ENCODE measurements at regions not wholly inside any gene's neighbourhood (a gene's known extent, or its start where the extent isn't known, plus 50 kb on each side); places are given as distances from the start of the nearest gene placed in this dataset.
"Not testable (repeated sequence)": the region's sequence is repeated elsewhere in the genome, so short reads cannot be mapped to it uniquely, and the experiment has no call there.

DNA sequence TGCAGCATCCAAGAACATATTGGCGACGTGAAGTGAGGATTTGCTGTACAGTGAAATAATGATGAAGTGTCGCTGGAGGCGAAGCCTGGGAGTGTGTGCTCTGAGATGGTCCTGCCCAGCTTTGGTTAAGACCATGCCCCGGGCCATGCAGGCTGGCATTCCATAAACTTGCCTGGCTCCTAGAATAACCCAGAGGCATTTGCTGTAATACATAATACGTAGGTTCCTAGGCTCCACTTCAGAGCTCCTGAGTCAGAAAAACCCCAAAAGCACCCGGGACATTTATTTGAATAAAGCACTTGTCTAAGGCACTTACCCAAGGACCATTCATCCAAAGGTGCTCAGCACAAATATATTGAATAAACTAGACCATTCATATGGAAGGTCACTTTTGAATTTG lies 279.3 kb downstream of the ABCC12 start:
- DNase-seq (ENCODE audit: low read depth): no peak

DNA sequence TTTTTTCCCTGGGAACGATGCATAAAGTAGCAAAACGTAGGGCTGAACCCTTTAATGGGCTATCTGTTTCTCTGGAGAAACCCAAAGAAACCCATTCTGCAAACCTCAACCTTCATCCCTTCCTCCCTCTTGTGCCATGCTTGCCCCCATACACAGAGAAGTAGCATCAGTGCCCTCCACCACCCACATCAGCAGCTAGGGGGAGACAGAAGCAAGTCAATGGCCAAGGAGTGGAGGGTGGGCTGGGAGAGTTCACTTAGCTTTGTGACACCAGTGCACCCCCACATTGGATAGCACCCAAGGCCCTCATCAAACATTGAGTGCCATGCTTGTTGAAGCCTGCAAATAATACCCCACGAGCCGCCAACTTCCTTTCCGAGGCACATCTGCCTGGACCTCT lies 282.4 kb downstream of the ABCC12 start:
- no peak overlapping the region for H3K4me3 ChIP-seq (ENCODE audit: low read length)
- TF ChIP-seq, protein P1, sequence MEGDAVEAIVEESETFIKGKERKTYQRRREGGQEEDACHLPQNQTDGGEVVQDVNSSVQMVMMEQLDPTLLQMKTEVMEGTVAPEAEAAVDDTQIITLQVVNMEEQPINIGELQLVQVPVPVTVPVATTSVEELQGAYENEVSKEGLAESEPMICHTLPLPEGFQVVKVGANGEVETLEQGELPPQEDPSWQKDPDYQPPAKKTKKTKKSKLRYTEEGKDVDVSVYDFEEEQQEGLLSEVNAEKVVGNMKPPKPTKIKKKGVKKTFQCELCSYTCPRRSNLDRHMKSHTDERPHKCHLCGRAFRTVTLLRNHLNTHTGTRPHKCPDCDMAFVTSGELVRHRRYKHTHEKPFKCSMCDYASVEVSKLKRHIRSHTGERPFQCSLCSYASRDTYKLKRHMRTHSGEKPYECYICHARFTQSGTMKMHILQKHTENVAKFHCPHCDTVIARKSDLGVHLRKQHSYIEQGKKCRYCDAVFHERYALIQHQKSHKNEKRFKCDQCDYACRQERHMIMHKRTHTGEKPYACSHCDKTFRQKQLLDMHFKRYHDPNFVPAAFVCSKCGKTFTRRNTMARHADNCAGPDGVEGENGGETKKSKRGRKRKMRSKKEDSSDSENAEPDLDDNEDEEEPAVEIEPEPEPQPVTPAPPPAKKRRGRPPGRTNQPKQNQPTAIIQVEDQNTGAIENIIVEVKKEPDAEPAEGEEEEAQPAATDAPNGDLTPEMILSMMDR (conservative IDR thresholded peaks at IDR 0.05; ENCODE audit: low read length): peak; percentile 32
- DNase-seq (ENCODE audit: low read depth): no peak

More for the DNA sequence above, 279.3 kb downstream of the ABCC12 start:
- TF ChIP-seq, protein P1 (conservative IDR thresholded peaks at IDR 0.05; ENCODE audit: low read length): no peak
- no peak overlapping the region for H3K4me3 ChIP-seq (ENCODE audit: low read length)

DNA sequence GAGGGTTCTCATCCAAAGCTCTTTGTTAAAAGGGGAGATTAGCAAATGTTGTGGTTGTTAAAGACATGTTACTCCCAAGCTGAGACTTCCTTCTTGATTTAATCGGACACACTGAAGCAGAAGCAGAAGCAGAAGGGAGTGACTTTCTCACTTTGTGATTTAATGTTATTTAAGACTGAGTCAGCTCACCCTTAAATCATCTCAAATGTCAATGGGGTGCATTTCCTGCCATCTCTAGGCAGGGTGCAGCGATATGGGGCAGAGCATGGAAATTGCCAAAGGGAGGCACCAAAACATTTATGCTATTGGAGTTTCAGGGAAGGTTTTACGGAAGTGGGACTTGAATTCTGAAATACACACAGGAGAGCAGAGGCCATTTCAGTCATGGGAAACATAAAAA lies 283.6 kb downstream of the ABCC12 start:
- TF ChIP-seq, protein P1 (conservative IDR thresholded peaks at IDR 0.05; ENCODE audit: low read length): no peak
- no peak overlapping the region for H3K4me3 ChIP-seq (ENCODE audit: low read length)
- no peak for DNase-seq (ENCODE audit: low read depth)

DNA sequence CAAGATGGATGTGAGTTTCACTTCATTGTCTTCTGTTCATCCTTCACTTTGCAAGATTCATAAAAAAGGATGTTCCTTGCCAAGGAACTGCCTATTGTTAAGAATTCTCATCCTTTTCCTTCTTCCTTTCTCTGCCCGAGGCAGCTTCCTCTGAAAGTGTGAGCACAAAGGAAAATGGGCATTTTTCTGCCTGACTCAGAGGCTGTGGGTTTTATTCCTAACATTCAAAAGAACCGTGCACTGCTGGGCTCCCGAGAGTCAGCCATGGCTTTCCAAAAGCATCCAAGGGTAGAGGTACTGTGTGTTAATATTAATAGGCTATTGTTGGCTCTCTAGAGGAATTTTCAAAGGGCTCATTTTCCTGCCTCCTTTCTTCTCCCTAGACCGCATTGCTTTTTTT lies 289.4 kb downstream of the ABCC12 start:
- no peak for DNase-seq (ENCODE audit: low read depth)
- H3K4me3 ChIP-seq (ENCODE audit: low read length): no peak overlapping the region
- TF ChIP-seq, protein P1 (conservative IDR thresholded peaks at IDR 0.05; ENCODE audit: low read length): no peak

DNA sequence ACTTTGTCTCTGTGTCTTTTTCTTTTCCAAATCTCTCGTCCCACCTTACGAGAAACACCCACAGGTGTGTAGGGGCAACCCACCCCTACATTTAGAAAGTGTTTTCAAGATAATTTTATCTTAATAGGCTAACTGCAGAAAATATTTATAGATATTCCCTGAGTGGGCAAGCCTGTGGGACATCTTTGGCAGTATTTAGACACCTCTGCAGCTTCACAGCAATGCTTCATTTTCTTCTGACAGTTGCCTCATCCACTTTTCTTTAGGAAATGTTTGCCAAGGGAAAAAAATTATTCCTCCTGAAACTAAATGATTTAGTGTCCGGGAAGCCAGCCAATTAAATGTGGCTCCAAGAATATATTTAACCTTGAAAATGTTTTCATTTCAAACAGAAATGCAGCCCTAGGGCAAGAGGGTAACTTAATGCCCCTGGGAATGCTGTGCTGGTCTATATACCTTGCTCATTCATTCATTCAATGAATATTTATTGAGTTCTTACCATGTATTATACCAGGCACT lies 290.4 kb downstream of the ABCC12 start:
- TF ChIP-seq, protein P1 (conservative IDR thresholded peaks at IDR 0.05; ENCODE audit: low read length): no peak
- no peak overlapping the region for H3K4me3 ChIP-seq (ENCODE audit: low read length)
- DNase-seq (ENCODE audit: low read depth): no peak

DNA sequence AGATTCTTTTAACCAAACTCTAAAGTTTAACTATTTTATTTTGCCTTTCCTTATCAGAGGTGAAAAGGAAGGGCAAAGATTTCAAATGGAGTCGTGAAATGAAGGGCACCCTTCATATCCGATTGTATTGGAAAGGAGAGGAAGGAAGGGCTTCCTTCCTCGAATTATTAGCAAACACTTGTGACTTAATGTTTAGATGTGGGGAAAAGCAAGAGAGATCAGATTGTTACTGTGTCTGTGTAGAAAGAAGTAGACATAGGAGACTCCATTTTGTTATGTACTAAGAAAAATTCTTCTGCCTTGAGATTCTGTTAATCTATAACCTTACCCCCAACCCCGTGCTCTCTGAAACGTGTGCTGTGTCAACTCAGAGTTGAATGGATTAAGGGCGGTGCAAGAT lies 291.5 kb downstream of the ABCC12 start:
- H3K4me3 ChIP-seq (ENCODE audit: low read length); DNase-seq (ENCODE audit: low read depth): not testable (repeated sequence)

DNA sequence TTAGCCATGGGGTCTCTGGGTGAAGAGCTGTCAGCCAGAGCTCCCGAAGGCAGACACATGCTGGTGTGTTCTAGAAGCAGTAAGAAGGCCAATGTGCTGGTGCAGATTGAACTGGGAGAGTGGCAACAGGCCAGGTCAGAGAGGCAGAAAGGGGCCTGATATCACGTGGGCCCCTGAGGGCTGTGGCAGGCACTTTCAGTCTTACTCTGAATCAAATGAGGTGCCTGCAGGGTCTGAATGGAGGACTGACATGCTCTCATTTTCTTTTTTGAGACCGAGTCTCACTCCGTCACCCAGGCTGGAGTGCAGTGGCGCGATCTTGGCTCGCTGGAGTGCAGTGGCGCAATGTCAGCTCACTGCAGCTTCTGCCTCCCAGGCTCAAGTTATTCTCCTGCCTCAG lies 293.8 kb downstream of the ABCC12 start:
- H3K4me3 ChIP-seq (ENCODE audit: low read length): no peak overlapping the region
- TF ChIP-seq, protein P1 (conservative IDR thresholded peaks at IDR 0.05; ENCODE audit: low read length): no peak
- no peak for DNase-seq (ENCODE audit: low read depth)

Measured in AG10803 (cell line).